H1 (cell line): ENCODE measurements at regions not wholly inside any gene's neighbourhood (a gene's known extent, or its start where the extent isn't known, plus 50 kb on each side); places are given as distances from the start of the nearest gene placed in this dataset.

Experiments
- BCL11A ChIP-seq, 2 experiments: IDR thresholded peaks; one replicate each; pipeline ENCODE4 v1.6.1; 2011; ENCODE audit warnings: low read depth in 2 of 2, low read length in 2 of 2, mild to moderate bottlenecking in 2 of 2
- RBBP5 ChIP-seq: IDR thresholded peaks from 2 replicates; pipeline ENCODE4 v1.7.1; 2012; ENCODE audit warnings: low read depth, mild to moderate bottlenecking, inconsistent platforms, low read length, moderate library complexity, borderline replicate concordance
- SIN3A ChIP-seq, 2 experiments: IDR thresholded peaks in 1 of 2; conservative IDR thresholded peaks in 1 of 2; 2 replicates each; pipeline ENCODE4 v1.6.1; 2011 to 2012; ENCODE audit warnings: low read length in 2 of 2, improper control_type of control experiment in 1 of 2, low read depth in 1 of 2, mild to moderate bottlenecking in 1 of 2
- TF ChIP-seq, protein P1 (sequence below): IDR thresholded peaks from 2 replicates; pipeline ENCODE4 v1.6.1; 2012; ENCODE audit warnings: inconsistent platforms

GRCh38 chr9:120323125-120323524, 256.8 kb downstream of the CDK5RAP2 start (continued):
- no peak for TF ChIP-seq SIN3A (conservative IDR thresholded peaks at IDR 0.05 in 1 of 2, IDR thresholded peaks at IDR 0.05 in 1 of 2; ENCODE audit: low read depth in 1 of 2, low read length in 2 of 2)
- TF ChIP-seq, protein P1, sequence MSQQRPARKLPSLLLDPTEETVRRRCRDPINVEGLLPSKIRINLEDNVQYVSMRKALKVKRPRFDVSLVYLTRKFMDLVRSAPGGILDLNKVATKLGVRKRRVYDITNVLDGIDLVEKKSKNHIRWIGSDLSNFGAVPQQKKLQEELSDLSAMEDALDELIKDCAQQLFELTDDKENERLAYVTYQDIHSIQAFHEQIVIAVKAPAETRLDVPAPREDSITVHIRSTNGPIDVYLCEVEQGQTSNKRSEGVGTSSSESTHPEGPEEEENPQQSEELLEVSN, result no peak
- TF ChIP-seq RBBP5, result no peak
- no peak for TF ChIP-seq BCL11A (IDR thresholded peaks at IDR 0.05; ENCODE audit: low read depth in 2 of 2, low read length in 2 of 2)
